H9 (cell line): ENCODE measurements at regions not wholly inside any gene's neighbourhood (a gene's known extent, or its start where the extent isn't known, plus 50 kb on each side); places are given as distances from the start of the nearest gene placed in this dataset.

Experiments used
- DNase-seq: peaks from one replicate; pipeline ENCODE4 v3.0.0-alpha.2; 2017
- H2AFZ ChIP-seq: one replicate; pipeline ENCODE4 v1.6.1; 2013; ENCODE audit warnings: mild to moderate bottlenecking, low read length, control low read depth, moderate library complexity
- H2AK5ac ChIP-seq: 2 replicates; pipeline ENCODE4 v1.6.1; 2013; ENCODE audit warnings: low read length, control low read depth, mixed read lengths; ENCODE audit not compliant: insufficient read length
- H2BK120ac ChIP-seq: one replicate; pipeline ENCODE4 v1.6.1; 2013; ENCODE audit warnings: low read depth, mild to moderate bottlenecking, low read length, control low read depth, inconsistent platforms; ENCODE audit not compliant: poor library complexity, severe bottlenecking
- H2BK12ac ChIP-seq: 2 replicates; pipeline ENCODE4 v1.6.1; 2013; ENCODE audit warnings: low read length, control low read depth, mixed read lengths, low read depth; ENCODE audit not compliant: insufficient read length
- H2BK15ac ChIP-seq: 2 replicates; pipeline ENCODE4 v1.6.1; 2013; ENCODE audit warnings: low read depth, low read length, control low read depth
- H2BK20ac ChIP-seq: one replicate; pipeline ENCODE4 v1.6.1; 2013; ENCODE audit warnings: low read depth, mild to moderate bottlenecking, low read length, control low read depth, inconsistent platforms; ENCODE audit not compliant: poor library complexity, severe bottlenecking
- H2BK5ac ChIP-seq: 2 replicates; pipeline ENCODE4 v1.6.1; 2013; ENCODE audit warnings: low read length, control low read depth, mixed read lengths; ENCODE audit not compliant: insufficient read length
- H3K14ac ChIP-seq: 2 replicates; pipeline ENCODE4 v1.6.1; 2013; ENCODE audit warnings: low read length, control low read depth; ENCODE audit not compliant: insufficient read depth
- H3K18ac ChIP-seq: 2 replicates; pipeline ENCODE4 v1.6.1; 2013; ENCODE audit warnings: low read depth, mild to moderate bottlenecking, mixed read lengths, low read length, control low read depth; ENCODE audit not compliant: insufficient read length
- H3K23ac ChIP-seq: 2 replicates; pipeline ENCODE4 v1.6.1; 2013; ENCODE audit warnings: low read length, control low read depth, mixed read lengths, low read depth; ENCODE audit not compliant: insufficient read length
- H3K23me2 ChIP-seq: 2 replicates; pipeline ENCODE4 v1.6.1; 2013; ENCODE audit warnings: low read depth, mild to moderate bottlenecking, mixed read lengths, low read length, control low read depth; ENCODE audit not compliant: insufficient read length, poor library complexity, severe bottlenecking
- H3K27ac ChIP-seq: 2 replicates; pipeline ENCODE4 v1.5.1; 2013; ENCODE audit warnings: low read length, control low read depth, mixed read lengths, low read depth; ENCODE audit not compliant: insufficient read length
- H3K27me3 ChIP-seq: 2 replicates; pipeline ENCODE4 v1.6.1; 2013; ENCODE audit warnings: low read length, control low read depth, inconsistent platforms; ENCODE audit not compliant: insufficient read depth
- H3K4ac ChIP-seq: 2 replicates; pipeline ENCODE4 v1.6.1; 2013; ENCODE audit warnings: low read depth, mild to moderate bottlenecking, control low read depth, inconsistent platforms, low read length, moderate library complexity
- H3K4me1 ChIP-seq: 2 replicates; pipeline ENCODE4 v1.6.1; 2013; ENCODE audit warnings: low read length, control low read depth, inconsistent platforms; ENCODE audit not compliant: insufficient read depth
- H3K4me2 ChIP-seq: 2 replicates; pipeline ENCODE4 v1.6.1; 2013; ENCODE audit warnings: low read length, control low read depth, mixed read lengths; ENCODE audit not compliant: insufficient read length, insufficient read depth
- H3K56ac ChIP-seq: 2 replicates; pipeline ENCODE4 v1.6.1; 2013; ENCODE audit warnings: low read depth, mild to moderate bottlenecking, mixed read lengths, low read length, control low read depth; ENCODE audit not compliant: insufficient read length
- H3K79me1 ChIP-seq: 2 replicates; pipeline ENCODE4 v1.6.1; 2013; ENCODE audit warnings: low read depth, mild to moderate bottlenecking, moderate library complexity, low read length, control low read depth, inconsistent platforms; ENCODE audit not compliant: insufficient read depth, poor library complexity, severe bottlenecking
- H3K79me2 ChIP-seq: 2 replicates; pipeline ENCODE4 v1.6.1; 2013; ENCODE audit warnings: low read length, control low read depth, inconsistent platforms; ENCODE audit not compliant: insufficient read depth
- H3K9ac ChIP-seq: 2 replicates; pipeline ENCODE4 v1.6.1; 2013; ENCODE audit warnings: low read length, control low read depth, mixed read lengths; ENCODE audit not compliant: insufficient read length; ENCODE audit errors: extremely low read depth
- H3K9me3 ChIP-seq: one replicate; pipeline ENCODE4 v1.6.1; 2013; ENCODE audit warnings: low read depth, low read length, inconsistent platforms; ENCODE audit not compliant: control insufficient read depth
- H3T11ph ChIP-seq: one replicate; pipeline ENCODE4 v1.6.1; 2013; ENCODE audit warnings: mild to moderate bottlenecking, low read length, control low read depth, inconsistent platforms
- H4K20me1 ChIP-seq: one replicate; pipeline ENCODE4 v1.6.1; 2013; ENCODE audit not compliant: control insufficient read depth, insufficient read length, insufficient read depth
- H4K5ac ChIP-seq: 2 replicates; pipeline ENCODE4 v1.6.1; 2013; ENCODE audit warnings: low read depth, mild to moderate bottlenecking, mixed read lengths, low read length, control low read depth; ENCODE audit not compliant: insufficient read length
- H4K8ac ChIP-seq: replicated peaks from 2 replicates; pipeline ENCODE4 v1.6.1; 2013; ENCODE audit warnings: low read length, control low read depth, mixed read lengths, low read depth; ENCODE audit not compliant: insufficient read length
- H4K91ac ChIP-seq: 2 replicates; pipeline ENCODE4 v1.6.1; 2013; ENCODE audit warnings: low read depth, mild to moderate bottlenecking, moderate library complexity, mixed read lengths, low read length, control low read depth; ENCODE audit not compliant: insufficient read length
- H3K27ac Mint-ChIP-seq, 3 experiments: 2 replicates in 2 of 3; 3 replicates in 1 of 3; pipeline ENCODE4 v1.8.0; 2020 to 2021; ENCODE audit warnings: mixed read lengths in 3 of 3, mild to moderate bottlenecking in 1 of 3, moderate library complexity in 1 of 3
- H3K27me3 Mint-ChIP-seq: 2 replicates; pipeline ENCODE4 v1.8.0; 2021; ENCODE audit warnings: low read depth, mild to moderate bottlenecking, moderate library complexity, mixed read lengths
- H3K36me3 Mint-ChIP-seq, 3 experiments: 2 replicates in 2 of 3; 3 replicates in 1 of 3; pipeline ENCODE4 v1.8.0; 2020 to 2021; ENCODE audit warnings: low read depth in 3 of 3, mixed read lengths in 3 of 3; ENCODE audit not compliant: insufficient read depth in 1 of 3
- H3K4me1 Mint-ChIP-seq, 2 experiments: 2 replicates each; pipeline ENCODE4 v1.8.0; 2020; ENCODE audit warnings: mixed read lengths in 2 of 2
- H3K4me3 Mint-ChIP-seq, 2 experiments: 2 replicates in 1 of 2; 3 replicates in 1 of 2; pipeline ENCODE4 v1.8.0; 2020 to 2021; ENCODE audit warnings: mild to moderate bottlenecking in 2 of 2, mixed read lengths in 2 of 2, moderate library complexity in 1 of 2
- H3K9me3 Mint-ChIP-seq, 2 experiments: 2 replicates in 1 of 2; 3 replicates in 1 of 2; pipeline ENCODE4 v1.8.0; 2020; ENCODE audit warnings: mild to moderate bottlenecking in 2 of 2, mixed read lengths in 2 of 2, moderate library complexity in 1 of 2
- CTCF ChIP-seq: fragments of 200-600 bp; sonication (generic); conservative IDR thresholded peaks from 3 replicates; pipeline ENCODE4 v1.8.0; 2021; ENCODE audit warnings: antibody characterized with exemption, mild to moderate bottlenecking
- WGBS: extraction: QIAGEN DNeasy Blood & Tissue Kit; methylation state at CpG from one replicate; pipeline ENCODE4 v1.1.7; 2013; ENCODE audit warnings: missing lambda C conversion rate, low lambda C conversion rate, mixed read lengths; ENCODE audit not compliant: insufficient read length; ENCODE audit errors: extremely low coverage; 5-methylcytosine and 5-hydroxymethylcytosine counted together

- H4K20me1 ChIP-seq: no peaks in the 10 kb centered on the region
- H2BK15ac ChIP-seq: no peak overlapping the region
- H3K79me1 ChIP-seq: no peaks in the 10 kb centered on the region
- H3K9me3 ChIP-seq: no peaks in the 10 kb centered on the region
- no peak for TF ChIP-seq CTCF
- H3K9ac ChIP-seq: no peak overlapping the region
- DNase-seq: no peak
- H2BK12ac ChIP-seq: no peak overlapping the region
- H3K9me3 Mint-ChIP-seq: peaks cover 0 to 5% of the 10 kb centered on the region in 2 experiments; a peak in 4 of 5 replicates
- H3K4me3 Mint-ChIP-seq: no peak overlapping the region
- no peak overlapping the region for H4K5ac ChIP-seq
- H3K4me1 ChIP-seq: no peaks in the 10 kb centered on the region; the same call in 1 of the 2 replicates
- no peak overlapping the region for H3K4me2 ChIP-seq
- no peak overlapping the region for H3K4ac ChIP-seq
- no peaks in the 10 kb centered on the region for H3K79me2 ChIP-seq
- no peak overlapping the region for H3K14ac ChIP-seq
- H3K56ac ChIP-seq: no peak overlapping the region
- H3K27ac Mint-ChIP-seq: no peak overlapping the region
- peaks cover 15 to 23% of the 10 kb centered on the region in 2 experiments for H3K4me1 Mint-ChIP-seq
- no peak overlapping the region for H2AFZ ChIP-seq
- no peak overlapping the region for H3K18ac ChIP-seq
- peaks cover 11% of the 10 kb centered on the region for H3K27me3 Mint-ChIP-seq
- no peak overlapping the region for H4K8ac ChIP-seq
- H3K27me3 ChIP-seq: no peaks in the 10 kb centered on the region
- H2AK5ac ChIP-seq: no peak overlapping the region
- H4K91ac ChIP-seq: no peak overlapping the region
- no CpG with 5 or more reads among the region's 5 CpGs for WGBS
- H3K36me3 Mint-ChIP-seq: no peaks in the 10 kb centered on the region
- no peak overlapping the region for H3K23ac ChIP-seq
- H3T11ph ChIP-seq: no peak overlapping the region
- no peak overlapping the region for H3K27ac ChIP-seq
- no peak overlapping the region for H2BK5ac ChIP-seq
- H3K23me2 ChIP-seq: no peaks in the 10 kb centered on the region
- H2BK20ac ChIP-seq: no peak overlapping the region
- H2BK120ac ChIP-seq: no peak overlapping the region
These were observed 83.6 kb upstream of the DIO3 start for GRCh38 chr14:101477648-101478047.
